ENCODE measurements at regions not wholly inside any gene's neighbourhood (a gene's known extent, or its start where the extent isn't known, plus 50 kb on each side); places are given as distances from the start of the nearest gene placed in this dataset.

DNA sequence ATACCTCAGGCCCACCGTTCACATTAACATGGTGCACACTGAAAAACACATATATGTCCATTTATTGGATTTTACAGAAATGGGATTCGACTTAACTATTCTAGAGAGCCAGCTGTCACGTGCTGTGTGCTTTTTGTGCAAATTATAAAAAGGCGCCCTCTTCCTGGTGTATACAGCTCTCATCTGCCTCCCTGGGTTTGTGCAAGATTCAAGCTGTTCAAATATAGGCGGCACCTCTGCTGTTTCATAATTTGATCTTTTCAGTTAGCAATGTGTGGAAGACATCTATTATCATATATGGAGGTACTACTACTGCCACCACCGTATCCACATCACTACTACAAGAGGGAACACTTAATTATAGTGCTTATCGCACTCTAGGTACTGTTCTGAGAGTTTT lies 187.6 kb downstream of the EBLN2 start:
- Mint-ChIP-seq H3K9me3 (no peaks in the 10 kb centered on the region), H3K4me1 (ENCODE audit: low read depth) (no peaks in the 10 kb centered on the region), H3K27me3 (ENCODE audit: insufficient read depth) (peaks cover 8% of the 10 kb centered on the region), H3K36me3 (ENCODE audit: low read depth) (no peaks in the 10 kb centered on the region), H3K4me3 (no peak overlapping the region), H3K27ac (no peak overlapping the region)
- TF ChIP-seq, protein P1, sequence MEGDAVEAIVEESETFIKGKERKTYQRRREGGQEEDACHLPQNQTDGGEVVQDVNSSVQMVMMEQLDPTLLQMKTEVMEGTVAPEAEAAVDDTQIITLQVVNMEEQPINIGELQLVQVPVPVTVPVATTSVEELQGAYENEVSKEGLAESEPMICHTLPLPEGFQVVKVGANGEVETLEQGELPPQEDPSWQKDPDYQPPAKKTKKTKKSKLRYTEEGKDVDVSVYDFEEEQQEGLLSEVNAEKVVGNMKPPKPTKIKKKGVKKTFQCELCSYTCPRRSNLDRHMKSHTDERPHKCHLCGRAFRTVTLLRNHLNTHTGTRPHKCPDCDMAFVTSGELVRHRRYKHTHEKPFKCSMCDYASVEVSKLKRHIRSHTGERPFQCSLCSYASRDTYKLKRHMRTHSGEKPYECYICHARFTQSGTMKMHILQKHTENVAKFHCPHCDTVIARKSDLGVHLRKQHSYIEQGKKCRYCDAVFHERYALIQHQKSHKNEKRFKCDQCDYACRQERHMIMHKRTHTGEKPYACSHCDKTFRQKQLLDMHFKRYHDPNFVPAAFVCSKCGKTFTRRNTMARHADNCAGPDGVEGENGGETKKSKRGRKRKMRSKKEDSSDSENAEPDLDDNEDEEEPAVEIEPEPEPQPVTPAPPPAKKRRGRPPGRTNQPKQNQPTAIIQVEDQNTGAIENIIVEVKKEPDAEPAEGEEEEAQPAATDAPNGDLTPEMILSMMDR (IDR thresholded peaks at IDR 0.05), result no peak
- no peak for DNase-seq

DNA sequence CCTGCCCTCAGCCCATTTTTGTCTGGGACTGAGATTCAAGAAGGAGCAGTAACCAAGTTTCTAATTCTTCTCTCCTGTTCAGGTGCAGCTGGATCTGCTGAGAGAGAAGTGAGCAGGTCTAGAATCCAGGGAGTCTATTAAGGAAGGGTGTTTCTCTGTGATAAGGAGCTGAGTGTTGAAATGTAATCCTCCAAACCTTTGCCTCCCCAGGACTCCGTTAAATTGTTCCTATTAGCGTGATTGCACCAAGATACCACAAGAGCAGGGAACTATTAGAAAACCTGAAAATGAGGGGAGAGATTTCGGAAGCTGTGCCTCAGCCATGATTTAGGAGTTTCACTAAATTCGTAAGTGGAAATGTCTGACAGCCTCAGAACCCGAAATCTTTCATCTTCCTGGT lies 192.6 kb downstream of the EBLN2 start:
- no peak overlapping the region for H3K27ac Mint-ChIP-seq
- no peaks in the 10 kb centered on the region for H3K9me3 Mint-ChIP-seq
- DNase-seq, result no peak
- H3K36me3 Mint-ChIP-seq (ENCODE audit: low read depth), result no peaks in the 10 kb centered on the region
- H3K4me3 Mint-ChIP-seq, result no peak overlapping the region
- TF ChIP-seq, protein P1 (IDR thresholded peaks at IDR 0.05), result no peak
- 0 out of 2 replicates have a peak, but pooled peaks cover 6% of the 10 kb centered on the region for H3K4me1 Mint-ChIP-seq (ENCODE audit: low read depth)
- H3K27me3 Mint-ChIP-seq (ENCODE audit: insufficient read depth), result peaks cover 13% of the 10 kb centered on the region

DNA sequence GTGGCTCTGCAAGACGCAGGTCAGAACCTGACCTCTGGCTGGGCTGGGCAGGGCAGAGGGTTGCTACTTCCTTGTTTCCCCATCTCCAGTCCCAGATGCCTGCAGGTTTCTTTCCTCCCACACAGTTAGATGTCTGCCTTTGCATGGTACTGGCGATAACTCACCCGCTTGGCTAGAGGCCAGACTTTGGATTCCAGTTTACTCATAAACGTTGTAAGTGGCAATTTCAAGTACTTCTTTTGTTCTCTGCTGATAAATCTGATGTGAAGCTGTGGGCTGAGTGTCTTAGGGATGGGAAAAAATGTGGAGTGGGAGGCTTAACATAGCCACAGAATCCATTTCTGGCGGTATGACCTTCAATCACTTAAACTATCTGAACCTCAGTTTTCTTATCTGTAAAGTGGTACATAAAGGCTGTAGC lies 194.2 kb downstream of the EBLN2 start:
- no peaks in the 10 kb centered on the region for H3K36me3 Mint-ChIP-seq (ENCODE audit: low read depth)
- TF ChIP-seq, protein P1 (IDR thresholded peaks at IDR 0.05), result no peak
- H3K9me3 Mint-ChIP-seq, result no peaks in the 10 kb centered on the region
- peak; percentile 70 for DNase-seq
- no peak overlapping the region for H3K27ac Mint-ChIP-seq
- H3K4me3 Mint-ChIP-seq, result no peak overlapping the region
- peaks cover 15% of the 10 kb centered on the region for H3K27me3 Mint-ChIP-seq (ENCODE audit: insufficient read depth)
- 0 out of 2 replicates have a peak, but pooled peaks cover 6% of the 10 kb centered on the region for H3K4me1 Mint-ChIP-seq (ENCODE audit: low read depth)

DNA sequence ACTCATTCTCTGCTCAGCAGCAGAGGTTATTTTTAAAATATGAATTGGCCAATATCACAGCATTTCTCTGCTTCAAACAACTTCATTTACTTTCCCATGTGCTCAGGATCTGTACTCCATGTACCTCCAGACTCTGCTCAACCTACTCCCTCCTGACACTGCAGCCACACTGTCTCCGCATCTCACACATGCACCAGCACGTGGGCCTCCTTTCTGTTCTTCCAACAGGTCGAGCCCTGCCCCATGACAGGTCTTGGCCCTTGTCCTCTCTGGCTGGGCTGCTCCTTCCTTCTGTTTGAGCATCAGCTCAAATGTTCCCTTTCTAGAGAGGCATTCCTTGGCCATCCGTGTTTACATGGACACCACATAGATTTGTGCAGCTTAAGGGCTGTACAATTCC lies 195.7 kb downstream of the EBLN2 start:
- Mint-ChIP-seq H3K27ac (no peak overlapping the region), H3K9me3 (no peaks in the 10 kb centered on the region), H3K27me3 (ENCODE audit: insufficient read depth) (peaks cover 23% of the 10 kb centered on the region), H3K4me1 (ENCODE audit: low read depth) (0 out of 2 replicates have a peak, but pooled peaks cover 6% of the 10 kb centered on the region), H3K4me3 (no peak overlapping the region), H3K36me3 (ENCODE audit: low read depth) (no peaks in the 10 kb centered on the region)
- TF ChIP-seq, protein P1 (IDR thresholded peaks at IDR 0.05), result no peak
- no peak for DNase-seq

DNA sequence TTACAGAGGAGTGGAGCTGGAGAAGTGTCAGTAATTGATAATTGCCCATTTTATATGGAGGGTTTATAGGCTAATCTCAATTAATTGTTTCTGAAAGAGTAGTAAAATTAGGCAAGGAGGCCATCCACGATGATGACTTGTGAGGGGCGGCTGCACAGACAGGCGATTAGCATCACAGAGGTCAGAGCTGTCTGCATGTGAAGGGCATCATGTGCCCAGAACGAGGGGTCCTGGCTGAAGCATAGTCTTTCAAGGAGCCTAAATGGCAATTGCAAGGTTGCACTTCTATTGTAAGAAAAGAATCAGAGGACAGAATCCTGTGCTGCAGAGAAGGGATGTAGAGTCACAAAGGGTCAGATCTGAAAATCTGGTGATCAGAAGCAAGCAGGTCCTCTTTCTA lies 196.6 kb downstream of the EBLN2 start:
- no peak for DNase-seq

More for the DNA sequence above, 196.6 kb downstream of the EBLN2 start:
- H3K36me3 Mint-ChIP-seq (ENCODE audit: low read depth), result no peaks in the 10 kb centered on the region
- no peak overlapping the region for H3K27ac Mint-ChIP-seq
- H3K4me3 Mint-ChIP-seq, result no peak overlapping the region
- peaks cover 20% of the 10 kb centered on the region for H3K27me3 Mint-ChIP-seq (ENCODE audit: insufficient read depth)
- H3K9me3 Mint-ChIP-seq, result no peaks in the 10 kb centered on the region
- 0 out of 2 replicates have a peak, but pooled peaks cover 6% of the 10 kb centered on the region for H3K4me1 Mint-ChIP-seq (ENCODE audit: low read depth)
- TF ChIP-seq, protein P1 (IDR thresholded peaks at IDR 0.05), result no peak
